ENCODE measurements at regions not wholly inside any gene's neighbourhood (a gene's known extent, or its start where the extent isn't known, plus 50 kb on each side); places are given as distances from the start of the nearest gene placed in this dataset.

- TF ChIP-seq, protein P1, sequence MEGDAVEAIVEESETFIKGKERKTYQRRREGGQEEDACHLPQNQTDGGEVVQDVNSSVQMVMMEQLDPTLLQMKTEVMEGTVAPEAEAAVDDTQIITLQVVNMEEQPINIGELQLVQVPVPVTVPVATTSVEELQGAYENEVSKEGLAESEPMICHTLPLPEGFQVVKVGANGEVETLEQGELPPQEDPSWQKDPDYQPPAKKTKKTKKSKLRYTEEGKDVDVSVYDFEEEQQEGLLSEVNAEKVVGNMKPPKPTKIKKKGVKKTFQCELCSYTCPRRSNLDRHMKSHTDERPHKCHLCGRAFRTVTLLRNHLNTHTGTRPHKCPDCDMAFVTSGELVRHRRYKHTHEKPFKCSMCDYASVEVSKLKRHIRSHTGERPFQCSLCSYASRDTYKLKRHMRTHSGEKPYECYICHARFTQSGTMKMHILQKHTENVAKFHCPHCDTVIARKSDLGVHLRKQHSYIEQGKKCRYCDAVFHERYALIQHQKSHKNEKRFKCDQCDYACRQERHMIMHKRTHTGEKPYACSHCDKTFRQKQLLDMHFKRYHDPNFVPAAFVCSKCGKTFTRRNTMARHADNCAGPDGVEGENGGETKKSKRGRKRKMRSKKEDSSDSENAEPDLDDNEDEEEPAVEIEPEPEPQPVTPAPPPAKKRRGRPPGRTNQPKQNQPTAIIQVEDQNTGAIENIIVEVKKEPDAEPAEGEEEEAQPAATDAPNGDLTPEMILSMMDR (IDR thresholded peaks at IDR 0.05) = no peak
- TF ChIP-seq POLR2A (IDR thresholded peaks at IDR 0.05) (no peak), EP300 (IDR thresholded peaks at IDR 0.05) (no peak)
Observed at GRCh38 chr2:58903427-58903826, 662.3 kb upstream of the FANCL start.
